OCI-LY3 (cell line): ENCODE measurements at regions not wholly inside any gene's neighbourhood (a gene's known extent, or its start where the extent isn't known, plus 50 kb on each side); places are given as distances from the start of the nearest gene placed in this dataset.
A peak's percentile ranks its signal among the peaks of the same experiment; 100 is the strongest.

ENCODE experiments used
- H2AFZ ChIP-seq: fragments of 200-600, 300-600 bp; shearing (Covaris generic); 2 replicates; pipeline ENCODE4 v1.6.0; 2014; ENCODE audit warnings: antibody characterized with exemption, low read depth, low read length
- H3K27ac ChIP-seq: fragments of 200-600, 300-600 bp; sonication (generic); 2 replicates; pipeline ENCODE4 v1.5.1; 2014; ENCODE audit warnings: mild to moderate bottlenecking, low read length, moderate library complexity, mixed read lengths
- H3K27me3 ChIP-seq: fragments of 200-600, 300-600 bp; sonication (generic); 2 replicates; pipeline ENCODE4 v1.6.1; 2014; ENCODE audit warnings: low read depth, low read length, mixed read lengths
- H3K36me3 ChIP-seq: fragments of 200-600, 300-600 bp; sonication (generic); replicated peaks from 2 replicates; pipeline ENCODE3; 2014; ENCODE audit warnings: low read depth, low read length, mixed read lengths
- H3K4me1 ChIP-seq: fragments of 300-600, 200-600 bp; sonication (generic); 2 replicates; pipeline ENCODE4 v1.6.1; 2014; ENCODE audit warnings: low read length, mixed read lengths
- H3K4me2 ChIP-seq: fragments of 200-600, 300-600 bp; sonication (generic); 2 replicates; pipeline ENCODE4 v1.6.1; 2014; ENCODE audit warnings: low read length, mixed read lengths
- H3K4me3 ChIP-seq: fragments of 300-600, 200-600 bp; sonication (generic); 2 replicates; pipeline ENCODE4 v1.5.1; 2014; ENCODE audit warnings: antibody characterized with exemption, mild to moderate bottlenecking, low read length, moderate library complexity
- H3K79me2 ChIP-seq: fragments of 300-600, 200-600 bp; shearing (Covaris generic); 2 replicates; pipeline ENCODE4 v1.6.1; 2014; ENCODE audit warnings: mild to moderate bottlenecking, low read length, mixed read lengths
- H3K9ac ChIP-seq: fragments of 300-600, 200-600 bp; shearing (Covaris generic); 2 replicates; pipeline ENCODE4 v1.6.0; 2014; ENCODE audit warnings: mild to moderate bottlenecking, low read length, moderate library complexity
- H3K9me3 ChIP-seq: fragments of 200-600, 300-600 bp; shearing (Covaris generic); 2 replicates; pipeline ENCODE4 v1.6.1; 2014; ENCODE audit warnings: low read length, mixed read lengths; ENCODE audit not compliant: insufficient read depth
- H4K20me1 ChIP-seq: fragments of 200-600, 300-600 bp; sonication (generic); 2 replicates; pipeline ENCODE4 v1.6.1; 2016; ENCODE audit warnings: low read length, mixed read lengths; ENCODE audit not compliant: insufficient read depth
- EZH2phosphoT487 ChIP-seq: fragments of 200-600 bp; shearing (Covaris generic); IDR thresholded peaks from 2 replicates; pipeline ENCODE4 v1.6.1; 2018; ENCODE audit warnings: antibody characterized with exemption, mixed run types, low read depth
- TF ChIP-seq, protein P1 (sequence below): fragments of 200-600, 300-600 bp; sonication (generic); IDR thresholded peaks from 2 replicates; pipeline ENCODE4 v1.5.1; 2014; ENCODE audit warnings: antibody characterized with exemption, low read length, low read depth

DNA sequence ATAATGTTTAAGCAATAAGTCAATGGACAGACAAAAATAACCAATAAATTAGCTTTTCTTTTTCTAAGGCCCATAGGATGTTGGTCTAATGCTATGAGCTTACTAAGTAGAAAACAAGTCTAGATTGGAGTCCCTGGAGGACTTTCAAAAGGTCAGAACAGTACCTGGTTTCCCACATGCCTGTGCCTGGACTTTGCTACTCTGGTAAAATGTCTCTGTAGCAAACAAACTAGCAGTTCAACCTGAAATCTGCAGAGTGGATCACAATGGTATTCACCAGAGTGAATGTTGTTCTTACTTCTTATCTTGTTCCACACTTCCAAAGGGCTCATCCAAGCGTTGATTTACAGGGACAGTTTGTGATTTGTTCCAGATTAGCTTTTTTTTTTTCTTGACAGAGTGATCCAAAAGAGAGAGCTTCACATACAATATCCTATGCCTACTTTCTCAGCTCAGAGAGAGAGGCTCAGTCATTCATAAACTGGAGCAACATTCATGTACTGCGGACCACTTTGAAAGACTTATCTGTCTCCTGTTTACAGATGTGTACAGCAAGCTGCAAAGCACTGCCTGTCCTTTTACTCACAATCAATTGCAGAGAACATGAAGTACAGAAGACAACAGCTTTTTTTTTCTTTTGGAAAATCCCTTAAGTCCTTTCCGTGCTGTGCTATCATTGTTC is 466.1 kb downstream of the SPATA31D1 start:
- no peak overlapping the region for H3K4me3 ChIP-seq
- TF ChIP-seq EZH2phosphoT487, result no peak
- TF ChIP-seq, protein P1, sequence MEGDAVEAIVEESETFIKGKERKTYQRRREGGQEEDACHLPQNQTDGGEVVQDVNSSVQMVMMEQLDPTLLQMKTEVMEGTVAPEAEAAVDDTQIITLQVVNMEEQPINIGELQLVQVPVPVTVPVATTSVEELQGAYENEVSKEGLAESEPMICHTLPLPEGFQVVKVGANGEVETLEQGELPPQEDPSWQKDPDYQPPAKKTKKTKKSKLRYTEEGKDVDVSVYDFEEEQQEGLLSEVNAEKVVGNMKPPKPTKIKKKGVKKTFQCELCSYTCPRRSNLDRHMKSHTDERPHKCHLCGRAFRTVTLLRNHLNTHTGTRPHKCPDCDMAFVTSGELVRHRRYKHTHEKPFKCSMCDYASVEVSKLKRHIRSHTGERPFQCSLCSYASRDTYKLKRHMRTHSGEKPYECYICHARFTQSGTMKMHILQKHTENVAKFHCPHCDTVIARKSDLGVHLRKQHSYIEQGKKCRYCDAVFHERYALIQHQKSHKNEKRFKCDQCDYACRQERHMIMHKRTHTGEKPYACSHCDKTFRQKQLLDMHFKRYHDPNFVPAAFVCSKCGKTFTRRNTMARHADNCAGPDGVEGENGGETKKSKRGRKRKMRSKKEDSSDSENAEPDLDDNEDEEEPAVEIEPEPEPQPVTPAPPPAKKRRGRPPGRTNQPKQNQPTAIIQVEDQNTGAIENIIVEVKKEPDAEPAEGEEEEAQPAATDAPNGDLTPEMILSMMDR, result no peak
- no peak overlapping the region for H2AFZ ChIP-seq
- H3K9ac ChIP-seq, result no peak overlapping the region
- H3K27me3 ChIP-seq, result no peaks in the 10 kb centered on the region
- no peaks in the 10 kb centered on the region for H3K36me3 ChIP-seq
- H4K20me1 ChIP-seq, result no peaks in the 10 kb centered on the region
- H3K9me3 ChIP-seq, result 0 out of 2 replicates have a peak, but pooled peaks cover 4% of the 10 kb centered on the region
- peaks cover 4% of the 10 kb centered on the region; the same call in 1 of the 2 replicates for H3K4me1 ChIP-seq
- H3K4me2 ChIP-seq, result no peak overlapping the region
- H3K79me2 ChIP-seq, result no peaks in the 10 kb centered on the region
- H3K27ac ChIP-seq, result no peak overlapping the region

DNA sequence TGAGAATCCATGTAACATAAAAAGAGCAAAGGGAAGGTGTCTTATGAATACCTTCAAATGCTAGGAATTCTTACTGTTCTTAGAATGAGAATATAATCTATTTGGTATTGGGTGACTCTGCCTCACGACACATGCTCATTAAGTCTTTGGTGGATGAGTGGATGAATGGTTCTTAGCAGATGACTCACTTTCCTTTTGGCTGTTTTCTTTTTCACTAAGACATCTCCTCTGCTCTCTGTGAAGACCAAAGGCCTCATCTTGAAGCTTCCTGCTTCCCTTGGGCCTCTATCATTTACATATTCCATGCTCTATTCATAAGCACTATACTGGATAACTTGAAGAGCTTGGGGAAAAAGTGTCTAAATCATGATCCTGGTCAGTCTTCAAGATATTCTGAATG is 468.1 kb downstream of the SPATA31D1 start:
- no peak overlapping the region for H3K4me3 ChIP-seq
- H2AFZ ChIP-seq, result no peak overlapping the region
- no peak overlapping the region for H3K4me2 ChIP-seq
- H3K27ac ChIP-seq, result no peak overlapping the region
- peaks cover 4% of the 10 kb centered on the region; the same call in 1 of the 2 replicates for H3K4me1 ChIP-seq
- H3K27me3 ChIP-seq, result no peaks in the 10 kb centered on the region
- TF ChIP-seq EZH2phosphoT487, result no peak
- TF ChIP-seq, protein P1, result no peak
- H3K9me3 ChIP-seq, result 0 out of 2 replicates have a peak, but pooled peaks cover 4% of the 10 kb centered on the region
- H3K9ac ChIP-seq, result no peak overlapping the region
- no peaks in the 10 kb centered on the region for H3K79me2 ChIP-seq
- H3K36me3 ChIP-seq, result no peaks in the 10 kb centered on the region
- H4K20me1 ChIP-seq, result no peaks in the 10 kb centered on the region

DNA sequence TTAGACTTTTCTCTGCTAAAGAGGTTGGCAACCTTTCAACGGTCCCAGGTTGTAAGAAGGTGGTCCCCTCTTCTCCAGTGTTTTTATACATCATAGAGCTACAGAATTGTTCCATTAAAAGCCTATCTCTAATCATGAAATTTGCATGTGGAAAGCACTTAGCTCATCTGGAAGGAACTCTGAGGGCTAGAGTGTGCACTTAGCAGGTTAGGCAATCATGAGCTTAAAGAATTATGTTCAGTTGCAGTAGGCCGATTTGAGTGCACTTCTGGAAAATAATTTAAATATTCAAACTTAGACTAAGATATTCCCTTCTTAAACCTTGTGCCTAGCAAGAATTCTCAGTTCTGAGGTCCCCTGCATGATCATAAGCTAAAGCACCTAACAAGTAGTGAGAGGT is 468.7 kb downstream of the SPATA31D1 start:
- H3K27ac ChIP-seq, result no peak overlapping the region
- no peak overlapping the region for H3K4me3 ChIP-seq
- H3K36me3 ChIP-seq, result no peaks in the 10 kb centered on the region
- H3K79me2 ChIP-seq, result no peaks in the 10 kb centered on the region
- no peaks in the 10 kb centered on the region for H4K20me1 ChIP-seq
- H3K4me1 ChIP-seq, result peaks cover 4% of the 10 kb centered on the region; the same call in 1 of the 2 replicates
- H3K27me3 ChIP-seq, result no peaks in the 10 kb centered on the region
- TF ChIP-seq EZH2phosphoT487, result no peak
- TF ChIP-seq, protein P1, result no peak
- H3K4me2 ChIP-seq, result no peak overlapping the region
- H2AFZ ChIP-seq, result no peak overlapping the region
- H3K9me3 ChIP-seq, result no peaks in the 10 kb centered on the region
- H3K9ac ChIP-seq, result no peak overlapping the region

DNA sequence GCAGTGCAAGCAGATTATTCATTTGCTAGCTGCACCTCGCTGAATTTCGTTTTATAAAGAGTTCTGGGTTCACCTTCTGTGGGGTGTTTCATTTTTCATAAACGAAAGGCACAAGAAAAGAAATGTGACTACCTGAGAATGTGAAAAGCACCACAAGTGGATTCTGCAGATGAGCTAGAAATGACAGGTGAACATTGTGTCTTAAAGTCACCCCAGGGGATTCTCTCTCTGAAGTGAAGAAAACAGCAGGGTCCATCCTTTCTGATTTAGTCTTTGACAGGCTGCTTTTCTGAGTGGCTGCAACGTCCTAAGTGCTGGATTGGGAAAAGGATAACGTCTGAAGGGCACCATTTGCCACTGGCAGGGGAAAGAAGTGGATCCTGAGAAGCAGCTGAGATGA is 469.3 kb downstream of the SPATA31D1 start:
- no peak overlapping the region for H3K4me3 ChIP-seq
- TF ChIP-seq, protein P1, result no peak
- no peak for TF ChIP-seq EZH2phosphoT487
- H2AFZ ChIP-seq, result 0 out of 2 replicates have a peak overlapping the region, but pooled peaks have one; percentile 49

More for the DNA sequence above, 469.3 kb downstream of the SPATA31D1 start:
- no peaks in the 10 kb centered on the region for H3K27me3 ChIP-seq
- peaks cover 4% of the 10 kb centered on the region; the same call in 1 of the 2 replicates for H3K4me1 ChIP-seq
- H3K4me2 ChIP-seq, result no peak overlapping the region; the same call in 1 of the 2 replicates
- no peaks in the 10 kb centered on the region for H3K36me3 ChIP-seq
- H4K20me1 ChIP-seq, result no peaks in the 10 kb centered on the region
- H3K79me2 ChIP-seq, result no peaks in the 10 kb centered on the region
- H3K27ac ChIP-seq, result no peak overlapping the region
- no peaks in the 10 kb centered on the region for H3K9me3 ChIP-seq
- no peak overlapping the region for H3K9ac ChIP-seq
